Epithelial cell of proximal tubule (primary cell): ENCODE measurements at regions not wholly inside any gene's neighbourhood (a gene's known extent, or its start where the extent isn't known, plus 50 kb on each side); places are given as distances from the start of the nearest gene placed in this dataset.

Experiments used
- DNase-seq: peaks from one replicate; pipeline ENCODE4 v3.0.0-alpha.2; 2011; ENCODE audit warnings: low read depth
- H3K4me3 ChIP-seq: 2 replicates; pipeline ENCODE4 v1.5.1; 2011; ENCODE audit warnings: low read depth, mild to moderate bottlenecking, low read length
- TF ChIP-seq, protein P1 (sequence below): conservative IDR thresholded peaks from 2 replicates; pipeline ENCODE4 v1.5.1; 2012; ENCODE audit warnings: low read depth, mild to moderate bottlenecking, low read length

DNA sequence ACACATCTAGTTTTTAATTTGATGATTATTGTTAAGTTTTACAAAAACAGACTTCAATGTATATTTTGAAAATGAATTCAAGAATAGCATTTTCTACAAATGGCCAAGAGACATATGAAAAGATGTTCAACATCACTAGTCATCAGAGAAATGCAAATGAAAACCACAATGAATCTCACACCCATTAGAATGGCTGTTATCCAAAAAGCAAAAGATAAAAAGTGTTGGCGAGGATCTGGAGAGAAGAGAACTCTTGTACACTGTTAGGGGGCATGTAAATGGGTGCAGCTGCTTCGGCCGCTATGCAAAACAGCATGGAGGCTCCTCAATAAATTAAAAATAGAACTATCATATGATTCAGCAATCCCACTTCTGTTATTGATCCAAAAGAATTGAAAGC is 185.8 kb upstream of the CCN2 start:
- no peak for DNase-seq
- TF ChIP-seq, protein P1, sequence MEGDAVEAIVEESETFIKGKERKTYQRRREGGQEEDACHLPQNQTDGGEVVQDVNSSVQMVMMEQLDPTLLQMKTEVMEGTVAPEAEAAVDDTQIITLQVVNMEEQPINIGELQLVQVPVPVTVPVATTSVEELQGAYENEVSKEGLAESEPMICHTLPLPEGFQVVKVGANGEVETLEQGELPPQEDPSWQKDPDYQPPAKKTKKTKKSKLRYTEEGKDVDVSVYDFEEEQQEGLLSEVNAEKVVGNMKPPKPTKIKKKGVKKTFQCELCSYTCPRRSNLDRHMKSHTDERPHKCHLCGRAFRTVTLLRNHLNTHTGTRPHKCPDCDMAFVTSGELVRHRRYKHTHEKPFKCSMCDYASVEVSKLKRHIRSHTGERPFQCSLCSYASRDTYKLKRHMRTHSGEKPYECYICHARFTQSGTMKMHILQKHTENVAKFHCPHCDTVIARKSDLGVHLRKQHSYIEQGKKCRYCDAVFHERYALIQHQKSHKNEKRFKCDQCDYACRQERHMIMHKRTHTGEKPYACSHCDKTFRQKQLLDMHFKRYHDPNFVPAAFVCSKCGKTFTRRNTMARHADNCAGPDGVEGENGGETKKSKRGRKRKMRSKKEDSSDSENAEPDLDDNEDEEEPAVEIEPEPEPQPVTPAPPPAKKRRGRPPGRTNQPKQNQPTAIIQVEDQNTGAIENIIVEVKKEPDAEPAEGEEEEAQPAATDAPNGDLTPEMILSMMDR, result no peak
- H3K4me3 ChIP-seq, result no peak overlapping the region

DNA sequence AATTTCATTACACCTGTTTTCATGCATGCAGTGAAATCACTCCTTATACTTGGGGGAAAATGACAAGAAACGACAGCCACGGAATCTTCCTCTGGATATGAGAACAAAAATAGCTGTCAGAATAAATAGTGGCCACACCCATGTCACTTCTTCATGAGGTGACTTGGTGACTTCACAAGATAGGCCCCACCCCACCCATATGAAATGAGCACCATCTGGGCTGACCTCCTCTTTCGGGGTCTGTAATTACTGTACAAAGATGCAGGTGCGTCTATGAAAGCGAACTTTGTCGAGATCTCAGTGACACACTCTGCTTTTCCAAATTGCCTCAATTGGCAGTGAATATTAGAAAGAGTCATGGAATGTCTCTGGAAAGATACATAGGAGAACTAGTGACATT is 184.2 kb upstream of the CCN2 start:
- DNase-seq, result no peak
- TF ChIP-seq, protein P1, result no peak
- no peak overlapping the region for H3K4me3 ChIP-seq

DNA sequence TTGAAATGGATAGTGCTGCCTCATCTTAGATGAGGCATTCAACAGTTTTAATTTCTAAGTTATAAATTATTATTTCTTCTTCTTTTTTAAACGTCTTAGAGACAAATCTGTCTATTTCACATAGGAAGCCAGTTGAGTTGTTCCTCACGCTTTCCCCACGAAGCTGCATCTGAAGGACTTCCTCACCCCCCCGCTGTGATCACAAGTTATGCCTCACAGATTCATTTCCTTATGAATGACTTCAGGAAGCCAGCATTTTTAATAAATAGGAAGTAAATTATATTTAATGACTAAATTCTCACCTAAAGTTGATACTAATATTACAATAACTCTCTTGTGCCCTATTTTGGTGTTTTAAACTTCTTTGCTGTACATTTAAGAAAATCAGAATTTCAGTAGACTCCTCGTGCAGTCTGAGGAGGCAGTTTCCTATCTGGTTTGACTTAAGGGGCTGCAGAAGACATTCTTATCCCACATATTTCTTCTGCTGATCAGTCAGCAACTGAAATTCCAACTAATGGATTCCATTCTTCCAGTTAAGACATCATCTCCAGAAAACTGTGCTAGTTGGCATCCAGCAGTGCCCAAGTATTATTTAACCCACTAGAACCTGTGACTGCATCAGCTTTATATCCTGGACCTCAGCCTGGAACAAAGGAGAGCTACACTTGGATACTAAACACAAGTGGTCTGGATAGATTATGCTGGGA is 182.7 kb upstream of the CCN2 start:
- no peak overlapping the region for H3K4me3 ChIP-seq
- DNase-seq, result no peak
- TF ChIP-seq, protein P1, result no peak

DNA sequence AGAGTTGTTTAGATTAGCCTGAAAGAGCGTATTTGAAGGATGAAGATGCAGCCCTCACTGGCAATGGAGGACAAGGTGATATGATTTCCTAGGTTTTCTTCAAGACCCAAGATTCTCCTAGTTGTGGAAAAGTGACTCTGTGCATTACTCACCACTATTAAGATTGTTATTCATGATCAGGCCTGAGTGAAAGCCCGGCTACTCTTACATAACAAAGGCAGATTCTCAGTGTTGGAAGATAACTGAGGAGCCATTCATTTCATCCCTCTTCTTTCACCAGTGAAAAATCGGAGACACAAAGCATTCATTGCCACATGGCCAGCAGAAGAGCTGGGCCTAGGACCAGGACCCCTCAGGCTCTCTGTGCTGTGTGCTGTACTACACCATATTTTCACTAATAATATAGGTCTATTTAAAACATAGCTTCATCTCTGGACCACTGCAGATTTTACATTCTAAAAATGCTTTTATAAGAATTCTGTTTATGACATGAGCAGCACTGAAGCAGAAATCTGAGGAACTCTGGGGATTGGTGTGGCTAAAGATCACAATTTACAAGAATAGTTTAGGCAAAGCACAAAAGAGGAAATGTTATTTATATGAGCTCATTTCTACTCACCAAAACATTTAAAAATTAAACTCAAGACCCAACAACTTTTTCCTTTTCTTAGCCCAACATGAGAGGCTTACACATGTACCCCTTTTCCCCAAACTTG is 181.9 kb upstream of the CCN2 start:
- DNase-seq, result peak; percentile 41
- no peak overlapping the region for H3K4me3 ChIP-seq
- TF ChIP-seq, protein P1, result no peak

DNA sequence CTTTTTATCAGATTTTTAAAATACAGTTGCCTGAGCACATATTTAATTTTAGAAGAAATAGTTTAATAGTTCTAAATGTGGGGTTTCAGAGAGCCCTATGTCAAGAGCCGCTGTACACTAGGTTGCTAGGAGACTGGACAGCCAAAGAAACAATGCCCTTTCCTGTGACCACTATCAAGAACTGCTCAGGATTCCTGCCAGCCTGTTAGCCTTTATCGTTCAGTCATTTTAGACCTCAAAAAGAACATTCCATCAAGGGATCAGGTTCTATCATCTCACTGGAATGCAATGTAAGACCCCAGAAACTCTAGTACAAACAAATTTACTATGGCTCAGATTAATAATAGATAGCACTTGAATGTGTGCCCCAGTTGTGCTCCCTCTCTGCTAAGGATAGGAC is 181.2 kb upstream of the CCN2 start:
- no peak overlapping the region for H3K4me3 ChIP-seq
- TF ChIP-seq, protein P1, result no peak
- peak; percentile 29 for DNase-seq

DNA sequence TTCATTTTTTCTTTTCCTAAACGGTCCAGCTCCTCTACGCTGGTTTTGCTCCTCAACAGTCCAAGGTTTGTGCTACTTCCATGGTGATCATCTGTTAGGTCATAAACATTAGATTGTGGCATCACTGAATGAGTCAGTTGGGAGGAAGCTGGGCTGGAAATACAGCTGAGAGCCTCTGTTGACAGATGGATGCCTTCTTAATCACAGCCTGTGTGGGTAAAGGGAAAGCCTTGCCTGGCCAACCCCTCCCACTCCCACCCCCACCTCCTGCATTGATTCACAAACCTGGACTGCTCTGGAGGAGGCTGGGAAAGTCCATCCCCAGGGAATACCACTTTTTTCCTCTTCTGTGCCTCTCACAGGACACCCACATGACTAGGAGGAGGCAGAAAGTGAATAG is 180.6 kb upstream of the CCN2 start:
- TF ChIP-seq, protein P1, result no peak
- peak; percentile 96 for DNase-seq
- H3K4me3 ChIP-seq, result no peak overlapping the region
